ENCODE measurements at regions not wholly inside any gene's neighbourhood (a gene's known extent, or its start where the extent isn't known, plus 50 kb on each side); places are given as distances from the start of the nearest gene placed in this dataset.

- DNase-seq (ENCODE audit: extremely low spot score), result no peak
- ChIA-PET POLR2A (no interaction called here), CTCF (no interaction called here)
- no peak for TF ChIP-seq ZNF384 (IDR thresholded peaks at IDR 0.05)
- TF ChIP-seq BHLHE40 (IDR thresholded peaks at IDR 0.05; ENCODE audit: borderline replicate concordance), result no peak
- TF ChIP-seq FOXM1 (IDR thresholded peaks at IDR 0.05; ENCODE audit: borderline replicate concordance), result no peak
- no peak for TF ChIP-seq CTBP1 (IDR thresholded peaks at IDR 0.05; ENCODE audit: borderline replicate concordance)
- TF ChIP-seq SP1 (IDR thresholded peaks at IDR 0.05), result no peak
- no peak for TF ChIP-seq NFRKB (IDR thresholded peaks at IDR 0.05)
- no peak for TF ChIP-seq L3MBTL2 (conservative IDR thresholded peaks at IDR 0.05)
- TF ChIP-seq PKNOX1 (IDR thresholded peaks at IDR 0.05), result no peak
- no peak for TF ChIP-seq ARNT (IDR thresholded peaks at IDR 0.05)
- no peak for TF ChIP-seq HDGF (IDR thresholded peaks at IDR 0.05; ENCODE audit: borderline replicate concordance)
- no peak for TF ChIP-seq LEF1 (IDR thresholded peaks at IDR 0.05; ENCODE audit: borderline replicate concordance)
- TF ChIP-seq FOXK2 (IDR thresholded peaks at IDR 0.05), result no peak
- TF ChIP-seq ELF4 (IDR thresholded peaks at IDR 0.05), result no peak
- TF ChIP-seq SUZ12 (IDR thresholded peaks at IDR 0.05), result no peak
These were observed 118.3 kb upstream of the THSD7B start for GRCh38 chr2:136647039-136647438.

GRCh38 chr2:136645236-136645828 is 120.0 kb upstream of the THSD7B start:
- ChIA-PET CTCF (no interaction called here), POLR2A (no interaction called here)
- no peak for DNase-seq (ENCODE audit: extremely low spot score)
- no peak for TF ChIP-seq TARDBP (IDR thresholded peaks at IDR 0.05)
- no peak for TF ChIP-seq PKNOX1 (IDR thresholded peaks at IDR 0.05)
- TF ChIP-seq CTBP1 (IDR thresholded peaks at IDR 0.05; ENCODE audit: borderline replicate concordance), result no peak
- no peak for TF ChIP-seq FOXM1 (IDR thresholded peaks at IDR 0.05; ENCODE audit: borderline replicate concordance)
- TF ChIP-seq FOXK2 (IDR thresholded peaks at IDR 0.05), result no peak

- ChIA-PET CTCF (no interaction called here), POLR2A (no interaction called here)
- TF ChIP-seq LEF1 (IDR thresholded peaks at IDR 0.05; ENCODE audit: borderline replicate concordance) (no peak), CTBP1 (IDR thresholded peaks at IDR 0.05; ENCODE audit: borderline replicate concordance) (no peak)
- DNase-seq (ENCODE audit: extremely low spot score), result no peak
These were observed 125.7 kb upstream of the THSD7B start for GRCh38 chr2:136639651-136640050.

- TF ChIP-seq LEF1 (IDR thresholded peaks at IDR 0.05; ENCODE audit: borderline replicate concordance) (no peak), SUZ12 (IDR thresholded peaks at IDR 0.05) (no peak), FOXM1 (IDR thresholded peaks at IDR 0.05; ENCODE audit: borderline replicate concordance) (no peak), FOXK2 (IDR thresholded peaks at IDR 0.05) (no peak)
- CTCF ChIA-PET, result no interaction called here
- POLR2A ChIA-PET, result no interaction called here
- no peak for DNase-seq (ENCODE audit: extremely low spot score)
These were observed 127.2 kb upstream of the THSD7B start for GRCh38 chr2:136638193-136638592.

GRCh38 chr2:136637402-136637801 is 127.9 kb upstream of the THSD7B start:
- CTCF ChIA-PET, result no interaction called here
- POLR2A ChIA-PET, result no interaction called here
- TF ChIP-seq FOXA1 (IDR thresholded peaks at IDR 0.05) (no peak), ELF4 (IDR thresholded peaks at IDR 0.05) (no peak), ARNT (IDR thresholded peaks at IDR 0.05) (no peak), SP1 (IDR thresholded peaks at IDR 0.05) (no peak), BHLHE40 (IDR thresholded peaks at IDR 0.05; ENCODE audit: borderline replicate concordance) (no peak), TARDBP (IDR thresholded peaks at IDR 0.05) (no peak), PKNOX1 (IDR thresholded peaks at IDR 0.05) (no peak), SUZ12 (IDR thresholded peaks at IDR 0.05) (no peak), FOXK2 (IDR thresholded peaks at IDR 0.05) (no peak), CTBP1 (IDR thresholded peaks at IDR 0.05; ENCODE audit: borderline replicate concordance) (no peak), LEF1 (IDR thresholded peaks at IDR 0.05; ENCODE audit: borderline replicate concordance) (no peak), ZNF384 (IDR thresholded peaks at IDR 0.05) (no peak), FOXM1 (IDR thresholded peaks at IDR 0.05; ENCODE audit: borderline replicate concordance) (no peak)
- DNase-seq (ENCODE audit: extremely low spot score), result no peak

- no peak for DNase-seq (ENCODE audit: extremely low spot score)
- ChIA-PET POLR2A (no interaction called here), CTCF (no interaction called here)
- TF ChIP-seq FOXK2 (IDR thresholded peaks at IDR 0.05) (no peak), SUZ12 (IDR thresholded peaks at IDR 0.05) (no peak), FOXA1 (IDR thresholded peaks at IDR 0.05) (no peak), SP1 (IDR thresholded peaks at IDR 0.05) (no peak), TARDBP (IDR thresholded peaks at IDR 0.05) (no peak), FOXM1 (IDR thresholded peaks at IDR 0.05; ENCODE audit: borderline replicate concordance) (no peak), HDGF (IDR thresholded peaks at IDR 0.05; ENCODE audit: borderline replicate concordance) (no peak), ELF4 (IDR thresholded peaks at IDR 0.05) (no peak), L3MBTL2 (conservative IDR thresholded peaks at IDR 0.05) (no peak), NFRKB (IDR thresholded peaks at IDR 0.05) (no peak), BHLHE40 (IDR thresholded peaks at IDR 0.05; ENCODE audit: borderline replicate concordance) (no peak), LEF1 (IDR thresholded peaks at IDR 0.05; ENCODE audit: borderline replicate concordance) (no peak)
These were observed 136.9 kb upstream of the THSD7B start for GRCh38 chr2:136628490-136628889.

- DNase-seq (ENCODE audit: extremely low spot score), result no peak
- CTCF ChIA-PET, result no interaction called here
- POLR2A ChIA-PET, result no interaction called here
- TF ChIP-seq FOXK2 (IDR thresholded peaks at IDR 0.05) (no peak), ARNT (IDR thresholded peaks at IDR 0.05) (no peak), BHLHE40 (IDR thresholded peaks at IDR 0.05; ENCODE audit: borderline replicate concordance) (no peak), FOXM1 (IDR thresholded peaks at IDR 0.05; ENCODE audit: borderline replicate concordance) (no peak), CTBP1 (IDR thresholded peaks at IDR 0.05; ENCODE audit: borderline replicate concordance) (no peak), LEF1 (IDR thresholded peaks at IDR 0.05; ENCODE audit: borderline replicate concordance) (no peak), TARDBP (IDR thresholded peaks at IDR 0.05) (no peak), ZNF384 (IDR thresholded peaks at IDR 0.05) (no peak), L3MBTL2 (conservative IDR thresholded peaks at IDR 0.05) (no peak), PKNOX1 (IDR thresholded peaks at IDR 0.05) (no peak), SUZ12 (IDR thresholded peaks at IDR 0.05) (no peak), FOXA1 (IDR thresholded peaks at IDR 0.05) (no peak)
These were observed 152.2 kb upstream of the THSD7B start for GRCh38 chr2:136613096-136613495.

All from HEK293T (cell line).